ENCODE measurements at regions not wholly inside any gene's neighbourhood (a gene's known extent, or its start where the extent isn't known, plus 50 kb on each side); places are given as distances from the start of the nearest gene placed in this dataset.

DNA sequence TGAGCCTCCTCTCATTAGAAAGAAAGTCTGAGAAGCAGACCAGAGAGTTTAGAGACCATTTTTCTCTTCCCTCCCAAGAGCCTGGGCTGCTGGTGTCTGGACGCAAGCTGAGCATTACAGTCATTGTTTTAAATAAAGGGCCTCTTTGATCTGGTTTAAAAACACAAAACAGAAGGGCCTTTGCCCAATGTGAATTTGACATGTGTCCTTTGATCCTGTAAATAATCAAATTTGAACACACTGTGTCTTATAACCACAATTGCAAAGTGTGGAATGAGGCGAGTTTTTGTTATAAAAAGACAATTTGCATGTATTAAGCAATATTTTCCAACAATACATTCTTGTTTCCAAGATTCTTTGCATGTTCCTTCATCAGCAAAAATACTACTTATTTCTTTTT, 158.5 kb downstream of the C7orf25 start:
- no peak for TF ChIP-seq EP300 (IDR thresholded peaks at IDR 0.05)
- TF ChIP-seq, protein P1, sequence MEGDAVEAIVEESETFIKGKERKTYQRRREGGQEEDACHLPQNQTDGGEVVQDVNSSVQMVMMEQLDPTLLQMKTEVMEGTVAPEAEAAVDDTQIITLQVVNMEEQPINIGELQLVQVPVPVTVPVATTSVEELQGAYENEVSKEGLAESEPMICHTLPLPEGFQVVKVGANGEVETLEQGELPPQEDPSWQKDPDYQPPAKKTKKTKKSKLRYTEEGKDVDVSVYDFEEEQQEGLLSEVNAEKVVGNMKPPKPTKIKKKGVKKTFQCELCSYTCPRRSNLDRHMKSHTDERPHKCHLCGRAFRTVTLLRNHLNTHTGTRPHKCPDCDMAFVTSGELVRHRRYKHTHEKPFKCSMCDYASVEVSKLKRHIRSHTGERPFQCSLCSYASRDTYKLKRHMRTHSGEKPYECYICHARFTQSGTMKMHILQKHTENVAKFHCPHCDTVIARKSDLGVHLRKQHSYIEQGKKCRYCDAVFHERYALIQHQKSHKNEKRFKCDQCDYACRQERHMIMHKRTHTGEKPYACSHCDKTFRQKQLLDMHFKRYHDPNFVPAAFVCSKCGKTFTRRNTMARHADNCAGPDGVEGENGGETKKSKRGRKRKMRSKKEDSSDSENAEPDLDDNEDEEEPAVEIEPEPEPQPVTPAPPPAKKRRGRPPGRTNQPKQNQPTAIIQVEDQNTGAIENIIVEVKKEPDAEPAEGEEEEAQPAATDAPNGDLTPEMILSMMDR (IDR thresholded peaks at IDR 0.05) = no peak

All from suprapubic skin (tissue), 3 donors.